GM18951 (cell line): ENCODE measurements at regions not wholly inside any gene's neighbourhood (a gene's known extent, or its start where the extent isn't known, plus 50 kb on each side); places are given as distances from the start of the nearest gene placed in this dataset.
"Not testable (repeated sequence)": the region's sequence is repeated elsewhere in the genome, so short reads cannot be mapped to it uniquely, and the experiment has no call there.

ENCODE experiments used
- POLR2A ChIP-seq: IDR thresholded peaks from 4 replicates; pipeline ENCODE4 v1.6.1; 2011; ENCODE audit warnings: mild to moderate bottlenecking; ENCODE audit not compliant: insufficient read length, insufficient read depth; ENCODE audit errors: extremely low read depth
- in situ Hi-C: fragments of 300-500 bp; cut with MboI; formaldehyde crosslinking; loops from one replicate; pipeline ENCODE4 v1.12.0; 2022; ENCODE audit warnings: low sequenced_read_pairs, mixed read lengths, inconsistent platforms; ENCODE audit not compliant: unreplicated experiment

- in situ Hi-C loops: no loop called here
- no peak for TF ChIP-seq POLR2A
Observed at GRCh38 chr4:128428397-128428796, 140.8 kb upstream of the PGRMC2 start.

GRCh38 chr4:128427832-128428366 is 140.3 kb upstream of the PGRMC2 start:
- no peak for TF ChIP-seq POLR2A
- in situ Hi-C loops: no loop called here

- no peak for TF ChIP-seq POLR2A
- in situ Hi-C loops: no loop called here
Observed at GRCh38 chr4:128424527-128425497, 137.2 kb upstream of the PGRMC2 start.

- in situ Hi-C loops: not testable (repeated sequence)
Observed at GRCh38 chr4:128422296-128422695, 134.7 kb upstream of the PGRMC2 start.

GRCh38 chr4:128416921-128417320 is 129.3 kb upstream of the PGRMC2 start:
- no peak for TF ChIP-seq POLR2A
- in situ Hi-C loops: no loop called here

- no peak for TF ChIP-seq POLR2A
- in situ Hi-C loops: no loop called here
Observed at GRCh38 chr4:128410037-128410436, 122.4 kb upstream of the PGRMC2 start.

- TF ChIP-seq POLR2A: no peak
- in situ Hi-C loops: no loop called here
Observed at GRCh38 chr4:128403586-128403985, 116.0 kb upstream of the PGRMC2 start.

- in situ Hi-C loops: no loop called here
- no peak for TF ChIP-seq POLR2A
Observed at GRCh38 chr4:128394778-128395177, 107.2 kb upstream of the PGRMC2 start.

- in situ Hi-C loops: no loop called here
- no peak for TF ChIP-seq POLR2A
Observed at GRCh38 chr4:128393101-128393704, 105.6 kb upstream of the PGRMC2 start.

- no peak for TF ChIP-seq POLR2A
- in situ Hi-C loops: no loop called here
Observed at GRCh38 chr4:128390475-128390996, 102.9 kb upstream of the PGRMC2 start.

GRCh38 chr4:128388796-128389195 is 101.2 kb upstream of the PGRMC2 start:
- no peak for TF ChIP-seq POLR2A
- in situ Hi-C loops: no loop called here

- in situ Hi-C loops: no loop called here
- no peak for TF ChIP-seq POLR2A
Observed at GRCh38 chr4:128388352-128388630, 100.7 kb upstream of the PGRMC2 start.

GRCh38 chr4:128387600-128388351 is 100.2 kb upstream of the PGRMC2 start:
- in situ Hi-C loops: no loop called here
- no peak for TF ChIP-seq POLR2A
